Peyer's patch (tissue), 4 donors: ENCODE measurements at regions not wholly inside any gene's neighbourhood (a gene's known extent, or its start where the extent isn't known, plus 50 kb on each side); places are given as distances from the start of the nearest gene placed in this dataset.

Experiments
- DNase-seq, 3 donors: peaks; one replicate each; pipeline ENCODE4 v3.0.0-alpha.2; 2017 to 2019
- H3K27ac ChIP-seq, 4 donors: fragments of 200-600 bp; sonication (generic); one replicate each; pipeline ENCODE4 v1.5.1; 2016 to 2019
- H3K27me3 ChIP-seq, 2 donors: fragments of 200-600 bp; sonication (generic); one replicate each; pipeline ENCODE4 v1.5.1; 2019
- H3K36me3 ChIP-seq, 3 donors: fragments of 200-600 bp; sonication (generic); one replicate each; pipeline ENCODE4 v1.5.1; 2016 to 2019
- H3K4me1 ChIP-seq, 4 donors: fragments of 200-600 bp; sonication (generic); one replicate each; pipeline ENCODE4 v1.5.1; 2016 to 2019
- H3K4me3 ChIP-seq, 4 donors: fragments of 200-600 bp; sonication (generic); 1 replicate in 3 of 4; 2 replicates in 1 of 4; pipeline ENCODE4 v1.5.1; 2016 to 2019; ENCODE audit warnings: mild to moderate bottlenecking in 1 of 4
- H3K9me3 ChIP-seq, 4 donors: fragments of 200-600 bp; sonication (generic); one replicate each; pipeline ENCODE4 v1.5.1; 2016 to 2019; ENCODE audit warnings: mild to moderate bottlenecking in 1 of 4
- CTCF ChIP-seq, 6 experiments: fragments of 450-650 bp in 4 of 6; fragments of 200-600 bp in 2 of 6; sonication (generic) in 1 of 6; IDR thresholded peaks; one replicate each; pipeline ENCODE4 v1.5.1; 2017 to 2019; ENCODE audit warnings: antibody characterized with exemption in 6 of 6, mild to moderate bottlenecking in 3 of 6, moderate library complexity in 1 of 6
- POLR2A ChIP-seq, 2 donors: fragments of 450-650 bp; IDR thresholded peaks; one replicate each; pipeline ENCODE4 v1.5.1; 2017; ENCODE audit warnings: antibody characterized with exemption in 2 of 2, mild to moderate bottlenecking in 2 of 2, moderate library complexity in 2 of 2

- TF ChIP-seq CTCF (IDR thresholded peaks at IDR 0.05) (no peak), POLR2A (IDR thresholded peaks at IDR 0.05) (no peak)
- Histone ChIP-seq H3K4me3 (no peak overlapping the region), H3K27me3 (no peaks in the 10 kb centered on the region), H3K4me1 (no peaks in the 10 kb centered on the region), H3K27ac (no peak overlapping the region), H3K9me3 (peaks cover 0 to 12% (median 0%) of the 10 kb centered on the region in 4 donors), H3K36me3 (no peaks in the 10 kb centered on the region)
- DNase-seq: no peak
Observed at GRCh38 chr14:76655331-76655730, 105.9 kb upstream of the VASH1 start.

DNA sequence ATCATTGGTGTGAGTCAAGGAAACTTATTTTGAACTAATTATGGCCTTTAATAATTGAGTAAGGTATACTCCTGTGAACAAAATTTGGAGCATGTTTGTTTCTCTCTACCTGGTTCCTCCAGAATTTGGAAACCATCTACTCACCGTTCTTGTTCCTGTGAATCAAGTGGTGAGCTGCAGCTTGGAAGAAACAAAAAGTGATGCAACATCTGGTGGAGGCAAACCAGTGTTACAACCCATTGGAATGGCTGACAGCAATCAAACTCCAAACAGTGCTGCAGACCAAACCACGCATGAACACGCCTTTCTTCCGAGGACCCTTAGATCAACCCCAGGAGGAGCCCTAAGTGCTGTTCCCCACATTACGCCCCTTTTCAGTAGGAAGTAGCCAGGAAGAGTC, 104.7 kb upstream of the VASH1 start:
- Histone ChIP-seq H3K4me3 (no peak overlapping the region), H3K27ac (no peak overlapping the region), H3K27me3 (no peaks in the 10 kb centered on the region), H3K36me3 (no peaks in the 10 kb centered on the region), H3K9me3 (peaks cover 0 to 12% (median 0%) of the 10 kb centered on the region in 4 donors), H3K4me1 (no peaks in the 10 kb centered on the region)
- no peak for DNase-seq
- TF ChIP-seq CTCF (IDR thresholded peaks at IDR 0.05): no peak
- TF ChIP-seq POLR2A (IDR thresholded peaks at IDR 0.05): no peak

DNA sequence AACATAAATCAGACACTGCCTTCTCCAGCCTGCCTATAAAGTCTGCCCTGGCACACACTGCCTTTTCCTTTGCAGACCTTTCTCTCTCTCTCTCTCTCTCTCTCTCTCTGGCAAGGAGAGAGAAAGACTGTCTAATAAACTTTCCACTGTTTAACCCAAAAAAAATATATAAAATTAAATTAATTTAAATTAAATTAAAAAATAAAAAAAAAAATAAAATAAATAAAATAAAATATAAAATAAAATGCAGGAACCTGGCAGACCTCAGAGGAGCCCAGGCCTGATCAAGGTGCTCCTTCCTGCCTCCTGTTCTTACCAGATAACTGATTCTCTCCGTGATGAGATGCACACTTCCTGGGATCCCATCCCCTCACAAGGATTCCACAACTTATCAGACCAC, 103.9 kb upstream of the VASH1 start:
- DNase-seq: no peak
- peaks cover 0 to 12% (median 0%) of the 10 kb centered on the region in 4 donors for H3K9me3 ChIP-seq
- H3K36me3 ChIP-seq: no peaks in the 10 kb centered on the region
- no peak overlapping the region for H3K27ac ChIP-seq
- no peak overlapping the region for H3K4me3 ChIP-seq
- no peaks in the 10 kb centered on the region for H3K27me3 ChIP-seq
- TF ChIP-seq CTCF (IDR thresholded peaks at IDR 0.05) (no peak), POLR2A (IDR thresholded peaks at IDR 0.05) (no peak)
- H3K4me1 ChIP-seq: no peaks in the 10 kb centered on the region

DNA sequence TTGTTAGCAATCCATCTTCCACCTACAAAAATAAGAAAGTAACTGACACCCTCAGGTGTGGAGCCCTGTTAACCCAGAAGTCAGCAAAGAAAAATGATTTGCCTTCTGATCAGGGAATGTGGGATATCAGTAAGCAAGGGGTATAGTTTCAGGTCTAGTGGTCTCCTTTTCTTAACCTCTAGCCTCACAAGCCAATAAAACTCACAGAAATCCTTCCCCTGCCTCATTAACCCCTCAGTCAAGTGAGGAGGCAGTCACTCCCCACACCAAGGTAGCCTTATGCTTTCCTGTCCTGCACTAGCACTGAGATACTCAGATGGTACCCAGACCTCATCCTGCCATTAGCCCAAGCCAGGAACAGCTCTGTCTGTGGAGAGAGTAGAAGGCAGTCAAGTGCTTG, 103.4 kb upstream of the VASH1 start:
- H3K9me3 ChIP-seq: peaks cover 0 to 12% (median 0%) of the 10 kb centered on the region in 4 donors
- no peaks in the 10 kb centered on the region for H3K36me3 ChIP-seq
- H3K4me3 ChIP-seq: no peak overlapping the region
- no peak for TF ChIP-seq CTCF (IDR thresholded peaks at IDR 0.05)
- TF ChIP-seq POLR2A (IDR thresholded peaks at IDR 0.05): no peak
- no peak overlapping the region for H3K27ac ChIP-seq
- DNase-seq: no peak
- no peaks in the 10 kb centered on the region for H3K4me1 ChIP-seq
- no peaks in the 10 kb centered on the region for H3K27me3 ChIP-seq

- Histone ChIP-seq H3K9me3 (peaks cover 0 to 12% (median 0%) of the 10 kb centered on the region in 4 donors), H3K4me1 (no peaks in the 10 kb centered on the region), H3K36me3 (no peaks in the 10 kb centered on the region), H3K27ac (no peak overlapping the region), H3K27me3 (no peaks in the 10 kb centered on the region), H3K4me3 (no peak overlapping the region)
- no peak for DNase-seq
- no peak for TF ChIP-seq CTCF (IDR thresholded peaks at IDR 0.05)
- no peak for TF ChIP-seq POLR2A (IDR thresholded peaks at IDR 0.05)
Observed at GRCh38 chr14:76662580-76662979, 98.7 kb upstream of the VASH1 start.

DNA sequence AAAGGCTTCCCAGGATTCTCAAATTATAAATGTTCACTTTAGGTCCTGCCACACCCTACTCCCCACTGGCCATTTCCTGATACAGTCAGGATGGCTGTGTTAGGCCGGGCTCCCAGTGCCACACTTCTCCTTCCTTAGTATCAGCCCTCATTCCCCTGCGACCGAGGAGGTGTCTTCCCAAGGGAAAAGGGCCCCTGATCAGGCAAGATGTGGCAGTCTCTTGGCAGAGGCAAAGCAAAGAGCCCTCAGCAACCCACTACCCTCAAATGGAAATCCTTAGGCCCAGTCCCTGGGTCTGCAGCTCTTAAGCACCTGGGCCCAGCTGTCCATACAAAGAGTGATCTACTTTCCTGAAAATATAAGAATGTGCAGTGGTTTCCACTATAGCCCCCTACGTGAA, 96.5 kb upstream of the VASH1 start:
- no peak for DNase-seq
- H3K9me3 ChIP-seq: peaks cover 0 to 4% (median 2%) of the 10 kb centered on the region in 4 donors
- H3K27ac ChIP-seq: no peak overlapping the region
- TF ChIP-seq POLR2A (IDR thresholded peaks at IDR 0.05) (no peak), CTCF (IDR thresholded peaks at IDR 0.05) (no peak)
- no peaks in the 10 kb centered on the region for H3K36me3 ChIP-seq
- H3K4me3 ChIP-seq: no peak overlapping the region
- H3K27me3 ChIP-seq: no peaks in the 10 kb centered on the region
- H3K4me1 ChIP-seq: no peaks in the 10 kb centered on the region
